H9 (cell line): ENCODE measurements at regions not wholly inside any gene's neighbourhood (a gene's known extent, or its start where the extent isn't known, plus 50 kb on each side); places are given as distances from the start of the nearest gene placed in this dataset.

Source experiments
- DNase-seq: peaks from one replicate; pipeline ENCODE4 v3.0.0-alpha.2; 2017
- H2AFZ ChIP-seq: one replicate; pipeline ENCODE4 v1.6.1; 2013; ENCODE audit warnings: mild to moderate bottlenecking, low read length, control low read depth, moderate library complexity
- H2AK5ac ChIP-seq: 2 replicates; pipeline ENCODE4 v1.6.1; 2013; ENCODE audit warnings: low read length, control low read depth, mixed read lengths; ENCODE audit not compliant: insufficient read length
- H2BK120ac ChIP-seq: one replicate; pipeline ENCODE4 v1.6.1; 2013; ENCODE audit warnings: low read depth, mild to moderate bottlenecking, low read length, control low read depth, inconsistent platforms; ENCODE audit not compliant: poor library complexity, severe bottlenecking
- H2BK12ac ChIP-seq: 2 replicates; pipeline ENCODE4 v1.6.1; 2013; ENCODE audit warnings: low read length, control low read depth, mixed read lengths, low read depth; ENCODE audit not compliant: insufficient read length
- H2BK15ac ChIP-seq: 2 replicates; pipeline ENCODE4 v1.6.1; 2013; ENCODE audit warnings: low read depth, low read length, control low read depth
- H2BK20ac ChIP-seq: one replicate; pipeline ENCODE4 v1.6.1; 2013; ENCODE audit warnings: low read depth, mild to moderate bottlenecking, low read length, control low read depth, inconsistent platforms; ENCODE audit not compliant: poor library complexity, severe bottlenecking
- H2BK5ac ChIP-seq: 2 replicates; pipeline ENCODE4 v1.6.1; 2013; ENCODE audit warnings: low read length, control low read depth, mixed read lengths; ENCODE audit not compliant: insufficient read length
- H3K14ac ChIP-seq: 2 replicates; pipeline ENCODE4 v1.6.1; 2013; ENCODE audit warnings: low read length, control low read depth; ENCODE audit not compliant: insufficient read depth
- H3K18ac ChIP-seq: 2 replicates; pipeline ENCODE4 v1.6.1; 2013; ENCODE audit warnings: low read depth, mild to moderate bottlenecking, mixed read lengths, low read length, control low read depth; ENCODE audit not compliant: insufficient read length
- H3K23ac ChIP-seq: 2 replicates; pipeline ENCODE4 v1.6.1; 2013; ENCODE audit warnings: low read length, control low read depth, mixed read lengths, low read depth; ENCODE audit not compliant: insufficient read length
- H3K23me2 ChIP-seq: 2 replicates; pipeline ENCODE4 v1.6.1; 2013; ENCODE audit warnings: low read depth, mild to moderate bottlenecking, mixed read lengths, low read length, control low read depth; ENCODE audit not compliant: insufficient read length, poor library complexity, severe bottlenecking
- H3K27ac ChIP-seq: 2 replicates; pipeline ENCODE4 v1.5.1; 2013; ENCODE audit warnings: low read length, control low read depth, mixed read lengths, low read depth; ENCODE audit not compliant: insufficient read length
- H3K27me3 ChIP-seq: 2 replicates; pipeline ENCODE4 v1.6.1; 2013; ENCODE audit warnings: low read length, control low read depth, inconsistent platforms; ENCODE audit not compliant: insufficient read depth
- H3K4ac ChIP-seq: 2 replicates; pipeline ENCODE4 v1.6.1; 2013; ENCODE audit warnings: low read depth, mild to moderate bottlenecking, control low read depth, inconsistent platforms, low read length, moderate library complexity
- H3K4me1 ChIP-seq: 2 replicates; pipeline ENCODE4 v1.6.1; 2013; ENCODE audit warnings: low read length, control low read depth, inconsistent platforms; ENCODE audit not compliant: insufficient read depth
- H3K4me2 ChIP-seq: 2 replicates; pipeline ENCODE4 v1.6.1; 2013; ENCODE audit warnings: low read length, control low read depth, mixed read lengths; ENCODE audit not compliant: insufficient read length, insufficient read depth
- H3K56ac ChIP-seq: 2 replicates; pipeline ENCODE4 v1.6.1; 2013; ENCODE audit warnings: low read depth, mild to moderate bottlenecking, mixed read lengths, low read length, control low read depth; ENCODE audit not compliant: insufficient read length
- H3K79me1 ChIP-seq: 2 replicates; pipeline ENCODE4 v1.6.1; 2013; ENCODE audit warnings: low read depth, mild to moderate bottlenecking, moderate library complexity, low read length, control low read depth, inconsistent platforms; ENCODE audit not compliant: insufficient read depth, poor library complexity, severe bottlenecking
- H3K79me2 ChIP-seq: 2 replicates; pipeline ENCODE4 v1.6.1; 2013; ENCODE audit warnings: low read length, control low read depth, inconsistent platforms; ENCODE audit not compliant: insufficient read depth
- H3K9ac ChIP-seq: 2 replicates; pipeline ENCODE4 v1.6.1; 2013; ENCODE audit warnings: low read length, control low read depth, mixed read lengths; ENCODE audit not compliant: insufficient read length; ENCODE audit errors: extremely low read depth
- H3K9me3 ChIP-seq: one replicate; pipeline ENCODE4 v1.6.1; 2013; ENCODE audit warnings: low read depth, low read length, inconsistent platforms; ENCODE audit not compliant: control insufficient read depth
- H3T11ph ChIP-seq: one replicate; pipeline ENCODE4 v1.6.1; 2013; ENCODE audit warnings: mild to moderate bottlenecking, low read length, control low read depth, inconsistent platforms
- H4K20me1 ChIP-seq: one replicate; pipeline ENCODE4 v1.6.1; 2013; ENCODE audit not compliant: control insufficient read depth, insufficient read length, insufficient read depth
- H4K5ac ChIP-seq: 2 replicates; pipeline ENCODE4 v1.6.1; 2013; ENCODE audit warnings: low read depth, mild to moderate bottlenecking, mixed read lengths, low read length, control low read depth; ENCODE audit not compliant: insufficient read length
- H4K8ac ChIP-seq: replicated peaks from 2 replicates; pipeline ENCODE4 v1.6.1; 2013; ENCODE audit warnings: low read length, control low read depth, mixed read lengths, low read depth; ENCODE audit not compliant: insufficient read length
- H4K91ac ChIP-seq: 2 replicates; pipeline ENCODE4 v1.6.1; 2013; ENCODE audit warnings: low read depth, mild to moderate bottlenecking, moderate library complexity, mixed read lengths, low read length, control low read depth; ENCODE audit not compliant: insufficient read length
- H3K27ac Mint-ChIP-seq, 3 experiments: 2 replicates in 2 of 3; 3 replicates in 1 of 3; pipeline ENCODE4 v1.8.0; 2020 to 2021; ENCODE audit warnings: mixed read lengths in 3 of 3, mild to moderate bottlenecking in 1 of 3, moderate library complexity in 1 of 3
- H3K27me3 Mint-ChIP-seq: 2 replicates; pipeline ENCODE4 v1.8.0; 2021; ENCODE audit warnings: low read depth, mild to moderate bottlenecking, moderate library complexity, mixed read lengths
- H3K36me3 Mint-ChIP-seq, 3 experiments: 2 replicates in 2 of 3; 3 replicates in 1 of 3; pipeline ENCODE4 v1.8.0; 2020 to 2021; ENCODE audit warnings: low read depth in 3 of 3, mixed read lengths in 3 of 3; ENCODE audit not compliant: insufficient read depth in 1 of 3
- H3K4me1 Mint-ChIP-seq, 2 experiments: 2 replicates each; pipeline ENCODE4 v1.8.0; 2020; ENCODE audit warnings: mixed read lengths in 2 of 2
- H3K4me3 Mint-ChIP-seq, 2 experiments: 2 replicates in 1 of 2; 3 replicates in 1 of 2; pipeline ENCODE4 v1.8.0; 2020 to 2021; ENCODE audit warnings: mild to moderate bottlenecking in 2 of 2, mixed read lengths in 2 of 2, moderate library complexity in 1 of 2
- H3K9me3 Mint-ChIP-seq, 2 experiments: 2 replicates in 1 of 2; 3 replicates in 1 of 2; pipeline ENCODE4 v1.8.0; 2020; ENCODE audit warnings: mild to moderate bottlenecking in 2 of 2, mixed read lengths in 2 of 2, moderate library complexity in 1 of 2
- WGBS: extraction: QIAGEN DNeasy Blood & Tissue Kit; methylation state at CpG from one replicate; pipeline ENCODE4 v1.1.7; 2013; ENCODE audit warnings: missing lambda C conversion rate, low lambda C conversion rate, mixed read lengths; ENCODE audit not compliant: insufficient read length; ENCODE audit errors: extremely low coverage; 5-methylcytosine and 5-hydroxymethylcytosine counted together
- TF ChIP-seq, protein P1 (sequence below): fragments of 200-600 bp; sonication (generic); conservative IDR thresholded peaks from 3 replicates; pipeline ENCODE4 v1.8.0; 2021; ENCODE audit warnings: antibody characterized with exemption, mild to moderate bottlenecking

DNA sequence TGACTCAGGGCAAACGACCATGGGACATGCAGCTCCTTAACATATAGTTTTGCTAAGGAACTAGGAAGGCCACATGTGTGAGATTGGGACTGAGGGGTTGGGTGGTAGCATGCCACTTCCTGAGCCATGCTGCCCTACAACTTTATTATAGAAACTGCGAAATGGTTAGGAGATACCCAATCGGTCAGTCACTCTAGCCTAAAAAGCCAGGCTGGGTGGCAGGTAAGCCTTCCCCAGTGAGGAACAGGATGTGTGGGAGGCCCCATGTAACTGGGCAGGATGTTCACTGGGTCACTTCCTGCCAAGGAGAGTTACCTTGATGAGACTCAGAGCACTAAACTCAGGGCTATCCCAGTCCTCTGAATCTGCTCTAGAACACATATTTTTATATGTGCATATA is 123.5 kb downstream of the MAP3K7 start:
- peaks cover 0 to 3% of the 10 kb centered on the region in 2 experiments; a peak in 3 of 5 replicates for H3K9me3 Mint-ChIP-seq
- Histone ChIP-seq H3K18ac (no peak overlapping the region), H2BK5ac (no peak overlapping the region), H3K56ac (no peak overlapping the region), H2AK5ac (no peak overlapping the region), H3K23me2 (no peaks in the 10 kb centered on the region), H3K79me2 (no peaks in the 10 kb centered on the region), H2BK20ac (no peak overlapping the region), H4K20me1 (no peaks in the 10 kb centered on the region), H3K4me1 (no peaks in the 10 kb centered on the region), H3K79me1 (no peaks in the 10 kb centered on the region), H3T11ph (no peak overlapping the region), H2BK12ac (no peak overlapping the region), H4K8ac (no peak overlapping the region), H3K4me2 (no peak overlapping the region), H2AFZ (no peak overlapping the region), H4K91ac (no peak overlapping the region), H3K27ac (no peak overlapping the region), H2BK120ac (no peak overlapping the region), H3K14ac (no peak overlapping the region), H4K5ac (no peak overlapping the region), H3K9me3 (no peaks in the 10 kb centered on the region), H3K4ac (no peak overlapping the region), H3K27me3 (no peaks in the 10 kb centered on the region), H2BK15ac (no peak overlapping the region), H3K9ac (no peak overlapping the region), H3K23ac (no peak overlapping the region)
- no CpG with 5 or more reads among the region's 3 CpGs for WGBS
- peaks cover 0 to 4% (median 0%) of the 10 kb centered on the region in 3 experiments; a peak in 2 of 7 replicates for H3K36me3 Mint-ChIP-seq
- TF ChIP-seq, protein P1, sequence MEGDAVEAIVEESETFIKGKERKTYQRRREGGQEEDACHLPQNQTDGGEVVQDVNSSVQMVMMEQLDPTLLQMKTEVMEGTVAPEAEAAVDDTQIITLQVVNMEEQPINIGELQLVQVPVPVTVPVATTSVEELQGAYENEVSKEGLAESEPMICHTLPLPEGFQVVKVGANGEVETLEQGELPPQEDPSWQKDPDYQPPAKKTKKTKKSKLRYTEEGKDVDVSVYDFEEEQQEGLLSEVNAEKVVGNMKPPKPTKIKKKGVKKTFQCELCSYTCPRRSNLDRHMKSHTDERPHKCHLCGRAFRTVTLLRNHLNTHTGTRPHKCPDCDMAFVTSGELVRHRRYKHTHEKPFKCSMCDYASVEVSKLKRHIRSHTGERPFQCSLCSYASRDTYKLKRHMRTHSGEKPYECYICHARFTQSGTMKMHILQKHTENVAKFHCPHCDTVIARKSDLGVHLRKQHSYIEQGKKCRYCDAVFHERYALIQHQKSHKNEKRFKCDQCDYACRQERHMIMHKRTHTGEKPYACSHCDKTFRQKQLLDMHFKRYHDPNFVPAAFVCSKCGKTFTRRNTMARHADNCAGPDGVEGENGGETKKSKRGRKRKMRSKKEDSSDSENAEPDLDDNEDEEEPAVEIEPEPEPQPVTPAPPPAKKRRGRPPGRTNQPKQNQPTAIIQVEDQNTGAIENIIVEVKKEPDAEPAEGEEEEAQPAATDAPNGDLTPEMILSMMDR = no peak
- H3K4me1 Mint-ChIP-seq = peaks cover 15 to 21% of the 10 kb centered on the region in 2 experiments
- no peak overlapping the region for H3K27ac Mint-ChIP-seq
- DNase-seq = no peak
- no peak overlapping the region for H3K4me3 Mint-ChIP-seq
- H3K27me3 Mint-ChIP-seq = no peaks in the 10 kb centered on the region; the same call in 1 of the 2 replicates
